Stomach (tissue), 8 donors: ENCODE measurements at regions not wholly inside any gene's neighbourhood (a gene's known extent, or its start where the extent isn't known, plus 50 kb on each side); places are given as distances from the start of the nearest gene placed in this dataset.
"Not testable (repeated sequence)": the region's sequence is repeated elsewhere in the genome, so short reads cannot be mapped to it uniquely, and the experiment has no call there.

Experiments
- DNase-seq, 2 donors: peaks; one replicate each; pipeline versions ENCODE4 v3.0.0 to v3.0.0-alpha.2; 2013 to 2019
- H3K27ac ChIP-seq, 5 donors: fragments of 200-600 bp in 4 of 5; sonication (generic) in 4 of 5; one replicate each; pipeline ENCODE4 v1.5.1; 2013 to 2019; ENCODE audit warnings: mild to moderate bottlenecking in 1 of 5, moderate library complexity in 1 of 5
- H3K27me3 ChIP-seq, 3 donors: fragments of 200-600 bp; sonication (generic); one replicate each; pipeline ENCODE4 v1.5.1; 2017 to 2019; ENCODE audit warnings: mixed run types in 1 of 3
- H3K36me3 ChIP-seq, 4 donors: fragments of 200-600 bp; sonication (generic); 1 replicate in 3 of 4; 2 replicates in 1 of 4; pipeline ENCODE4 v1.5.1; 2016 to 2019
- H3K4me1 ChIP-seq, 4 donors: fragments of 200-600 bp; sonication (generic); one replicate each; pipeline ENCODE4 v1.5.1; 2016 to 2019
- H3K4me3 ChIP-seq, 4 donors: fragments of 200-600 bp; sonication (generic) in 3 of 4; one replicate each; pipeline ENCODE4 v1.5.1; 2016 to 2019; ENCODE audit warnings: mild to moderate bottlenecking in 1 of 4
- H3K9me3 ChIP-seq, 4 donors: fragments of 200-600 bp; sonication (generic); one replicate each; pipeline ENCODE4 v1.5.1; 2016 to 2019
- CTCF ChIP-seq, 7 experiments: fragments of 450-650 bp in 4 of 7; fragments of 200-600 bp in 3 of 7; sonication (generic) in 3 of 7; IDR thresholded peaks; one replicate each; pipeline ENCODE4 v1.5.1; 2016 to 2019; ENCODE audit warnings: antibody characterized with exemption in 7 of 7, control low read depth in 2 of 7, mild to moderate bottlenecking in 1 of 7
- EP300 ChIP-seq: sonication (generic); formaldehyde crosslinking; IDR thresholded peaks from one replicate; pipeline ENCODE4 v1.6.1; 2017; ENCODE audit warnings: antibody characterized with exemption
- POLR2A ChIP-seq, 4 donors: fragments of 450-650 bp; IDR thresholded peaks; one replicate each; pipeline ENCODE4 v1.6.1; 2016; ENCODE audit warnings: antibody characterized with exemption in 4 of 4, control low read depth in 2 of 4, mild to moderate bottlenecking in 1 of 4, moderate library complexity in 1 of 4
- POLR2AphosphoS5 ChIP-seq, 3 donors: sonication (generic); formaldehyde crosslinking; IDR thresholded peaks; one replicate each; pipeline ENCODE4 v1.6.1; 2016; ENCODE audit warnings: antibody characterized with exemption in 3 of 3
- WGBS, 5 donors: extraction: QIAGEN DNeasy Blood & Tissue Kit in 3 of 5; methylation state at CpG; one replicate each; pipeline versions ENCODE4 v1.1.5 to v1.1.7; 2013 to 2018; 5-methylcytosine and 5-hydroxymethylcytosine counted together
- intact Hi-C: fragments of 100-400 bp; cut with DNase I; formaldehyde crosslinking; loops from one replicate; pipeline ENCODE4 v1.15.1; 2023; ENCODE audit warnings: low total_unique reads
- donor health status: healthy with polysubstance abuse.
- donor health status: Bipolar disorder and iron deficiency.
- donor health status: healthy.

- no peak for DNase-seq
- WGBS, 5 donors = 84 to 97% (median 92%) methylated on average over 2 of the region's 2 CpGs
- H3K27me3 ChIP-seq = no peaks in the 10 kb centered on the region
- no peak for TF ChIP-seq CTCF (IDR thresholded peaks at IDR 0.05)
- no peak for TF ChIP-seq EP300
- no peak for TF ChIP-seq POLR2AphosphoS5 (IDR thresholded peaks at IDR 0.05)
- no peak for TF ChIP-seq POLR2A (IDR thresholded peaks at IDR 0.05)
- H3K36me3 ChIP-seq = no peaks in the 10 kb centered on the region
- H3K4me1 ChIP-seq = no peaks in the 10 kb centered on the region
- intact Hi-C loops = no loop called here
- H3K4me3 ChIP-seq = no peak overlapping the region
- no peak overlapping the region for H3K27ac ChIP-seq
- no peaks in the 10 kb centered on the region for H3K9me3 ChIP-seq
Measured at GRCh38 chr12:83451189-83451588, 764.5 kb downstream of the TMTC2 start.

GRCh38 chr12:83434600-83434999 lies 747.9 kb downstream of the TMTC2 start:
- peaks cover 0 to 13% (median 6%) of the 10 kb centered on the region in 4 donors for H3K9me3 ChIP-seq
- H3K4me3 ChIP-seq = no peak overlapping the region
- WGBS, 5 donors = 21 to 51% (median 39%) methylated on average over 1 of the region's 1 CpG
- no peaks in the 10 kb centered on the region for H3K27me3 ChIP-seq
- H3K27ac ChIP-seq = no peak overlapping the region
- intact Hi-C loops = no loop called here
- TF ChIP-seq POLR2A (IDR thresholded peaks at IDR 0.05) = no peak
- no peak for TF ChIP-seq POLR2AphosphoS5 (IDR thresholded peaks at IDR 0.05)
- TF ChIP-seq CTCF (IDR thresholded peaks at IDR 0.05) = no peak
- no peak for TF ChIP-seq EP300
- H3K4me1 ChIP-seq = no peaks in the 10 kb centered on the region
- DNase-seq = no peak
- H3K36me3 ChIP-seq = no peaks in the 10 kb centered on the region

GRCh38 chr12:83432176-83432719 lies 745.5 kb downstream of the TMTC2 start:
- intact Hi-C loops = no loop called here
- WGBS, 5 donors = 87 to 98% (median 92%) methylated on average over 3 of the region's 3 CpGs

GRCh38 chr12:83427586-83428136 lies 741.0 kb downstream of the TMTC2 start:
- H3K36me3 ChIP-seq, DNase-seq, intact Hi-C loops, H3K4me1 ChIP-seq, H3K4me3 ChIP-seq, H3K27ac ChIP-seq, H3K27me3 ChIP-seq: not testable (repeated sequence)
- H3K9me3 ChIP-seq = peaks cover 0 to 18% (median 6%) of the 10 kb centered on the region in 4 donors
- WGBS, 5 donors = 72 to 83% (median 78%) methylated on average over 2 of the region's 2 CpGs

More at GRCh38 chr12:83432176-83432719, 745.5 kb downstream of the TMTC2 start:
- Histone ChIP-seq H3K4me1 (no peaks in the 10 kb centered on the region), H3K9me3 (peaks cover 0 to 18% (median 6%) of the 10 kb centered on the region in 4 donors), H3K4me3 (no peak overlapping the region), H3K36me3 (no peaks in the 10 kb centered on the region), H3K27me3 (no peaks in the 10 kb centered on the region), H3K27ac (no peak overlapping the region)
- no peak for TF ChIP-seq POLR2AphosphoS5 (IDR thresholded peaks at IDR 0.05)
- DNase-seq = no peak

GRCh38 chr12:83414981-83415380 lies 728.3 kb downstream of the TMTC2 start:
- TF ChIP-seq POLR2AphosphoS5 (IDR thresholded peaks at IDR 0.05) = no peak
- no peak for TF ChIP-seq POLR2A (IDR thresholded peaks at IDR 0.05)
- no peak for TF ChIP-seq CTCF (IDR thresholded peaks at IDR 0.05)
- TF ChIP-seq EP300 = no peak
- WGBS, 5 donors = 80 to 93% (median 86%) methylated on average over 1 to 3 of the region's 3 CpGs
- intact Hi-C loops = no loop called here
- Histone ChIP-seq H3K4me1 (no peaks in the 10 kb centered on the region), H3K27ac (no peak overlapping the region), H3K36me3 (no peaks in the 10 kb centered on the region), H3K27me3 (no peaks in the 10 kb centered on the region), H3K9me3 (peaks cover 0 to 10% (median 2%) of the 10 kb centered on the region in 4 donors), H3K4me3 (no peak overlapping the region)
- DNase-seq = no peak
